Activated B cell treated with CpG ODN at 0.5 μM for 24 hours (primary cell): ENCODE measurements at regions not wholly inside any gene's neighbourhood (a gene's known extent, or its start where the extent isn't known, plus 50 kb on each side); places are given as distances from the start of the nearest gene placed in this dataset.

ENCODE experiments used
- ATAC-seq: fragments of 200-7000 bp; cut with Tn5 transposase; one replicate; pipeline ENCODE4 v1.10.0; 2021; ENCODE audit warnings: low read depth, mild to moderate bottlenecking, moderate library complexity
- CTCF ChIA-PET: fragments of 350-600 bp; sonication (Branson Sonifier 250); formaldehyde crosslinking; loops from one replicate; lab custom pipeline; 2021; ENCODE audit warnings: antibody characterized with exemption; lab: Charles Lee
- POLR2A ChIA-PET: fragments of 350-600 bp; sonication (Branson Sonifier 250); formaldehyde crosslinking; loops from one replicate; lab custom pipeline; 2021; ENCODE audit warnings: antibody characterized with exemption; lab: Charles Lee
- DNase-seq: peaks from one replicate; pipeline ENCODE4 v3.0.0; 2022
- H3K27ac Mint-ChIP-seq: one replicate; pipeline ENCODE4 v1.8.0; 2020; ENCODE audit warnings: mixed read lengths
- H3K27me3 Mint-ChIP-seq: one replicate; pipeline ENCODE4 v1.8.0; 2021; ENCODE audit warnings: mixed read lengths
- H3K36me3 Mint-ChIP-seq: one replicate; pipeline ENCODE4 v1.8.0; 2021; ENCODE audit warnings: low read depth, mixed read lengths
- H3K4me1 Mint-ChIP-seq: one replicate; pipeline ENCODE4 v1.8.0; 2021; ENCODE audit warnings: mixed read lengths
- H3K4me3 Mint-ChIP-seq: one replicate; pipeline ENCODE4 v1.8.0; 2020; ENCODE audit warnings: mild to moderate bottlenecking, mixed read lengths
- H3K9me3 Mint-ChIP-seq: one replicate; pipeline ENCODE4 v1.8.0; 2020; ENCODE audit warnings: mixed read lengths
- intact Hi-C: fragments of 100-400 bp; cut with micrococcal nuclease; formaldehyde crosslinking; loops from one replicate; pipeline ENCODE4 v1.15.1; 2024
- TF ChIP-seq, protein P1 (sequence below): fragments of 200-600 bp; IDR thresholded peaks from one replicate; pipeline ENCODE4 v1.8.0; 2022; ENCODE audit warnings: antibody characterized with exemption, mild to moderate bottlenecking

DNA sequence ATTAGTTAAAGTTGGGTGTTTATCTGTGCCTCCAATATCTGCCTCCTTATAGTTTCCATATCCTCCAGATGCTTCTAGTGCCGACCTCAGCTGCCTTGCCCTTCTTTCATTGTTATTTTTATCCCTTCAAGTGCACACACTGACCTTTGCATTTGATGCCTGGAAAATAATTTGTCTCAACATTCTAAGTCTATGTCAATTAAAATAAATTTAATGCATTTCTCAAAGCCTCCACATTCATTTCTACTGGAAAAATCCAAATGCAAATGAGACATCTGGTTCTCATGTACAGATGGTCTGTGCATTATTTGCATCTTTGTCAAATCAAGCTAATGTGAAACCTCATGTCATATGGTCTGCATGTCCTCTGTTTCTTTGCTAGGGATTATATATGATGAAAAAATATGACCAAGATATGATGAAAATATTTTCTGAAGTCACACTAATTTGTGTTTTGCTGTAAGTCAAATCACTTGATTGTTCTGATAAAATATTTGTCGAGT, 61.4 kb downstream of the TMEM100 start:
- CTCF ChIA-PET = interaction anchor here (0.9 kb wide), 1 partner anchor 59 kb away, joined by 3 read pairs; no protein-coding TSS in a partner anchor
- ATAC-seq = no peak
- H3K36me3 Mint-ChIP-seq = no peaks in the 10 kb centered on the region
- TF ChIP-seq, protein P1, sequence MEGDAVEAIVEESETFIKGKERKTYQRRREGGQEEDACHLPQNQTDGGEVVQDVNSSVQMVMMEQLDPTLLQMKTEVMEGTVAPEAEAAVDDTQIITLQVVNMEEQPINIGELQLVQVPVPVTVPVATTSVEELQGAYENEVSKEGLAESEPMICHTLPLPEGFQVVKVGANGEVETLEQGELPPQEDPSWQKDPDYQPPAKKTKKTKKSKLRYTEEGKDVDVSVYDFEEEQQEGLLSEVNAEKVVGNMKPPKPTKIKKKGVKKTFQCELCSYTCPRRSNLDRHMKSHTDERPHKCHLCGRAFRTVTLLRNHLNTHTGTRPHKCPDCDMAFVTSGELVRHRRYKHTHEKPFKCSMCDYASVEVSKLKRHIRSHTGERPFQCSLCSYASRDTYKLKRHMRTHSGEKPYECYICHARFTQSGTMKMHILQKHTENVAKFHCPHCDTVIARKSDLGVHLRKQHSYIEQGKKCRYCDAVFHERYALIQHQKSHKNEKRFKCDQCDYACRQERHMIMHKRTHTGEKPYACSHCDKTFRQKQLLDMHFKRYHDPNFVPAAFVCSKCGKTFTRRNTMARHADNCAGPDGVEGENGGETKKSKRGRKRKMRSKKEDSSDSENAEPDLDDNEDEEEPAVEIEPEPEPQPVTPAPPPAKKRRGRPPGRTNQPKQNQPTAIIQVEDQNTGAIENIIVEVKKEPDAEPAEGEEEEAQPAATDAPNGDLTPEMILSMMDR = no peak
- no peaks in the 10 kb centered on the region for H3K9me3 Mint-ChIP-seq
- POLR2A ChIA-PET = no interaction called here
- H3K4me1 Mint-ChIP-seq = peaks cover 41% of the 10 kb centered on the region
- H3K27ac Mint-ChIP-seq = no peak overlapping the region
- no peaks in the 10 kb centered on the region for H3K27me3 Mint-ChIP-seq
- intact Hi-C loops = no loop called here
- no peak for DNase-seq
- H3K4me3 Mint-ChIP-seq = no peak overlapping the region

DNA sequence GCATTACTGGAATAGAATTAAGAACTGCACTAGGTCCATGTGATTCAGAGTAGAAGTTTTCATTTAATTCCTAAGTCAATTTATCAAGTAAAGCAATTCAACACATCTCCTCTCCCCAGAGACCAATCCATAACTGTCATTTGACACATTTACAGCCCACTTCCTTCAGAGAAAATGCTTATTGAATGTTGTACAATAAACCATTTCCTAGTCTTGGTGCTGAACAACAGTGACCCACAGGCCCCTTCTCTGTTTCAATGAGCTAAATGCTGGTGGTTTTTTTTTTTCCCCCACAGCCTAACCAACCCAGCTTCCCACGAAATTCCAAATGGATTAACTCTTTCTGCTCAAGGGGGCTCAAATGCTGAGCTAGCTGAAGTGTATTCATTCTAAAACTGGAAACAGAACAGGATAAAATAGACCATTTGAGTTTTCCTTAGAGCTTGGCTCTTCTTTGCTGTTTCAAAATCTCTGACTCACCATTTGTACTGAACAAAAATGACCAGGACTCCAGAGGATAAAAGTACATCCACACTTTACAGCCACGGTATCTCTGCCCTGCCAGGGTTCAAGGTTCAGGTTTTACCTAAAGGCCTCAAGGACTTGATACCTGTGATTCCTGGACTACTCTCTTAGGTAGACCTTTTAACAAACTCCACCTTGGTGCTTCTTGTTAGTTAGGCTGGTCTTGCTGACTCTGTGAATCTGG, 62.3 kb downstream of the TMEM100 start:
- Mint-ChIP-seq H3K9me3 (no peaks in the 10 kb centered on the region), H3K4me1 (peaks cover 41% of the 10 kb centered on the region), H3K4me3 (no peak overlapping the region), H3K27me3 (no peaks in the 10 kb centered on the region), H3K27ac (no peak overlapping the region), H3K36me3 (no peaks in the 10 kb centered on the region)
- TF ChIP-seq, protein P1 = no peak
- ATAC-seq (no peak), DNase-seq (no peak)
- intact Hi-C loops = no loop called here
- CTCF ChIA-PET = no interaction called here
- POLR2A ChIA-PET = no interaction called here

DNA sequence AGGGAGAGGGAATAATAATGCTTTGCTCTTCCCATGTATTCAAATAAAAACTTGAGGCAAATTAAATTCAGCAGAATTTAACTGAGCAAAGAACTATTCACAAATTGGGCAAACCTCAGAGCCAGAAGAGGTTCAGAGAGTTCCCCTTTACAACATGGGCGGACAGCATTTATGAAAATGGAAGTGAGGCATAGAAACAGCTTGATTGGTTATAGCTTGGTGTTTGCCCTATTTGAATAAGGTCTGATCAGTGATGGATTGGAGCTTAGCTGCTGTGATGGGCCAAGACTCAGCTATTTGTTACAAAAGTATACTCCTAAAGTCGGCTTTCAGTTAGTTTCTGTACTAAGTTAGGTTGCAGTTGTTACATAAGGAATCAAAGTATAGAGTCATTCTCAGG, 63.0 kb downstream of the TMEM100 start:
- Mint-ChIP-seq H3K36me3 (no peaks in the 10 kb centered on the region), H3K9me3 (no peaks in the 10 kb centered on the region), H3K4me3 (no peak overlapping the region), H3K27ac (no peak overlapping the region), H3K27me3 (no peaks in the 10 kb centered on the region), H3K4me1 (peaks cover 36% of the 10 kb centered on the region)
- POLR2A ChIA-PET = no interaction called here
- DNase-seq = no peak
- CTCF ChIA-PET = no interaction called here
- intact Hi-C loops = no loop called here
- TF ChIP-seq, protein P1 = no peak
- ATAC-seq = no peak

DNA sequence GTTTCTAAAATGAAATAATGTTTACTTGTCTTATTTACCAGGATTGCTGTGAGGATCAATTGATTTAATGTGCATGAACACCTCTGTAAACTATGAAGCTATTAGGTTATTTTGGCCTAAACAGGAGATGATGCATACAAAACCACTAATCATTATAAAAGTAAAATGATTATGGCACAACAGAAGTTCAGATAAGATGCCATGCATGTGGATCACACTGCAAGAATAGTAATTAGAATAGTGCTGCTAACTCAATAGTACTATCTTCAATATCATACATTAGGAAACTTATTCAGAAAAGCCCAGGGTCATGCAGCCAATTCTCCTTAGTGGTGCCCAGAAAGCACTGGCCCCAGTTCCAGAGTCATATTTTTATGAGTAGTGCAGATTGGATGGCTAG, 66.9 kb downstream of the TMEM100 start:
- intact Hi-C loops = no loop called here
- DNase-seq = no peak

DNA sequence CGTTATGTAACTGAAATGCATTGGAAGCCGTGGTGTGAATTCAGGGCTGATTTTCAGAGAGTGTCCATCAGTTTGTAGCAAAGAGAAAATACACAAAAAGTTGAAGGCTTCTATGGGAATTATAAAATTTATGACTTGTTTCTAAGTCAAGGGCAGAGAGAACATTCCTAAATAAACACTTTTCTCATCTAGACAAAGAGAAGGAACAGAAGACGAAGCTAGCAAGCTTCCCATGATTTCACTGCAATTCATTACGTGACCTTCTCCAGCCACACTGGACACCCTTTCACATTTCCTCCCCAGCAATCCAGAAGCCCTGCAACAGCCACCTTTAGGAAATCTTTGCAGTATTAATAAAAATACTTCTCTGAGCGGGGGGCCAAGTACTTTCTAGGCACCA, 67.8 kb downstream of the TMEM100 start:
- Mint-ChIP-seq H3K4me3 (no peak overlapping the region), H3K4me1 (no peaks in the 10 kb centered on the region), H3K9me3 (no peaks in the 10 kb centered on the region), H3K27me3 (no peaks in the 10 kb centered on the region), H3K36me3 (no peaks in the 10 kb centered on the region), H3K27ac (no peak overlapping the region)
- POLR2A ChIA-PET = no interaction called here
- ATAC-seq (no peak), DNase-seq (no peak)
- intact Hi-C loops = no loop called here
- TF ChIP-seq, protein P1 = no peak
- CTCF ChIA-PET = no interaction called here

More for the DNA sequence above, 66.9 kb downstream of the TMEM100 start:
- Mint-ChIP-seq H3K9me3 (no peaks in the 10 kb centered on the region), H3K36me3 (no peaks in the 10 kb centered on the region), H3K4me3 (no peak overlapping the region), H3K4me1 (peaks cover 9% of the 10 kb centered on the region), H3K27ac (no peak overlapping the region), H3K27me3 (no peaks in the 10 kb centered on the region)
- POLR2A ChIA-PET = no interaction called here
- ATAC-seq = no peak
- CTCF ChIA-PET = no interaction called here
- TF ChIP-seq, protein P1 = no peak
